DOHH2 (cell line): ENCODE measurements at regions not wholly inside any gene's neighbourhood (a gene's known extent, or its start where the extent isn't known, plus 50 kb on each side); places are given as distances from the start of the nearest gene placed in this dataset.

Experiments
- H3F3A ChIP-seq: fragments of 200-600 bp; sonication (generic), shearing (Covaris generic); 2 replicates; pipeline ENCODE4 v1.6.0; 2016; ENCODE audit warnings: antibody characterized with exemption, mild to moderate bottlenecking; ENCODE audit not compliant: control insufficient read depth, insufficient read depth
- H3K27ac ChIP-seq: fragments of 200-600 bp; sonication (generic); 2 replicates; pipeline ENCODE4 v1.5.1; 2014; ENCODE audit warnings: low read depth, mild to moderate bottlenecking, low read length, moderate library complexity
- H3K27me3 ChIP-seq: fragments of 200-600 bp; sonication (generic); 2 replicates; pipeline ENCODE4 v1.6.1; 2014; ENCODE audit warnings: mild to moderate bottlenecking, low read length, mixed read lengths; ENCODE audit not compliant: control insufficient read depth
- H3K36me3 ChIP-seq: fragments of 200-600 bp; sonication (generic); 2 replicates; pipeline ENCODE4 v1.6.1; 2014; ENCODE audit warnings: mild to moderate bottlenecking, low read length, moderate library complexity, mixed read lengths; ENCODE audit not compliant: control insufficient read depth
- H3K4me1 ChIP-seq: fragments of 200-600 bp; sonication (generic); 2 replicates; pipeline ENCODE4 v1.6.1; 2014; ENCODE audit warnings: mild to moderate bottlenecking, low read length, mixed read lengths; ENCODE audit not compliant: control insufficient read depth
- H3K4me2 ChIP-seq: fragments of 200-600 bp; sonication (generic); 2 replicates; pipeline ENCODE4 v1.6.0; 2014; ENCODE audit warnings: mild to moderate bottlenecking, low read length, moderate library complexity
- H3K4me3 ChIP-seq: fragments of 200-600 bp; sonication (generic); 2 replicates; pipeline ENCODE4 v1.5.1; 2014; ENCODE audit warnings: mild to moderate bottlenecking, low read length, mixed read lengths
- H3K79me2 ChIP-seq: fragments of 200-600 bp; sonication (generic); 2 replicates; pipeline ENCODE4 v1.6.1; 2014; ENCODE audit warnings: mild to moderate bottlenecking, low read length, mixed read lengths; ENCODE audit not compliant: control insufficient read depth
- H3K9me2 ChIP-seq: fragments of 200-600 bp; sonication (generic); replicated peaks from 2 replicates; pipeline ENCODE4 v1.6.1; 2014; ENCODE audit warnings: mild to moderate bottlenecking, low read length, mixed read lengths; ENCODE audit not compliant: control insufficient read depth
- H3K9me3 ChIP-seq: fragments of 200-600 bp; sonication (generic); 2 replicates; pipeline ENCODE4 v1.6.1; 2014; ENCODE audit warnings: antibody characterized with exemption, low read length, mixed read lengths; ENCODE audit not compliant: control insufficient read depth, insufficient read depth
- H4K20me1 ChIP-seq: fragments of 200-600 bp; sonication (generic); 2 replicates; pipeline ENCODE4 v1.6.0; 2014; ENCODE audit warnings: low read depth, mild to moderate bottlenecking, antibody characterized with exemption, low read length, moderate library complexity; ENCODE audit not compliant: control insufficient read depth, insufficient read depth
- CTCF ChIP-seq: fragments of 200-600 bp; sonication (generic); IDR thresholded peaks from one replicate; pipeline ENCODE4 v1.5.1; 2014; ENCODE audit warnings: antibody characterized with exemption, mild to moderate bottlenecking, low read depth, low read length; ENCODE audit not compliant: poor library complexity, severe bottlenecking
- EZH2phosphoT487 ChIP-seq: fragments of 200-600 bp; sonication (generic); IDR thresholded peaks from 2 replicates; pipeline ENCODE4 v1.6.1; 2017; ENCODE audit warnings: borderline replicate concordance, mild to moderate bottlenecking, antibody characterized with exemption, low read length, moderate library complexity, mixed read lengths

DNA sequence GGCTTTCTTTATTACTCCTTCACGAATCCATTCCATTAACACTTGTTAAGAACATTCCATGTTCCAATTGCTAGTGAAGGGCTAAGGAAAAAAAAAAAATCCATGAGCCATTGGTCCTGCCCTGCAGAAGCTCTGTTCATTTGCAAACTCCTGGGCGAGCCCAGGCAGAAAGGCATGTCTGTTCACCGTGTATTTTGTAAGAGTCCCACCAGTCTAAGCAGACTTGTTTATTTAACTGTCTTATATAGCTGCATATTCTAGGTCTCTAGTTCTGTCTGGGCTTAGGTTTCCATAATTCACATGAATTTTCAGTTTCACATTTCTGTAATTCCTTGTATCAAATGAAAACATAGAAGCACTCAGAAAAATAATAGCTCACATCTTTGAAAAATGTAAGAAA lies 97.4 kb upstream of the POU2AF2 start:
- TF ChIP-seq CTCF (no peak), EZH2phosphoT487 (no peak)
- Histone ChIP-seq H3K36me3 (no peaks in the 10 kb centered on the region), H3K9me3 (no peaks in the 10 kb centered on the region), H3F3A (no peaks in the 10 kb centered on the region), H3K27ac (no peak overlapping the region), H3K79me2 (no peaks in the 10 kb centered on the region), H3K9me2 (no peaks in the 10 kb centered on the region), H3K4me1 (no peaks in the 10 kb centered on the region), H3K27me3 (no peaks in the 10 kb centered on the region), H3K4me3 (no peak overlapping the region), H4K20me1 (no peaks in the 10 kb centered on the region), H3K4me2 (no peak overlapping the region)

GRCh38 chr11:111137846-111138245 lies 107.7 kb upstream of the POU2AF2 start:
- Histone ChIP-seq H3K36me3 (no peaks in the 10 kb centered on the region), H3K4me3 (no peak overlapping the region), H3K4me2 (no peak overlapping the region), H3K4me1 (no peaks in the 10 kb centered on the region), H3K79me2 (no peaks in the 10 kb centered on the region), H4K20me1 (no peaks in the 10 kb centered on the region), H3K9me2 (no peaks in the 10 kb centered on the region), H3K27me3 (no peaks in the 10 kb centered on the region), H3F3A (no peaks in the 10 kb centered on the region), H3K27ac (no peak overlapping the region), H3K9me3 (no peaks in the 10 kb centered on the region)
- no peak for TF ChIP-seq CTCF
- TF ChIP-seq EZH2phosphoT487, result no peak

- H3K79me2 ChIP-seq, result no peaks in the 10 kb centered on the region
- no peaks in the 10 kb centered on the region for H4K20me1 ChIP-seq
- no peak overlapping the region for H3K27ac ChIP-seq
- H3K9me2 ChIP-seq, result no peaks in the 10 kb centered on the region
- H3K27me3 ChIP-seq, result no peaks in the 10 kb centered on the region
- TF ChIP-seq EZH2phosphoT487 (no peak), CTCF (no peak)
- H3K36me3 ChIP-seq, result no peaks in the 10 kb centered on the region
- H3K9me3 ChIP-seq, result no peaks in the 10 kb centered on the region
- H3K4me2 ChIP-seq, result no peak overlapping the region
- H3F3A ChIP-seq, result no peaks in the 10 kb centered on the region
- H3K4me1 ChIP-seq, result no peaks in the 10 kb centered on the region
- no peak overlapping the region for H3K4me3 ChIP-seq
These were observed 109.6 kb upstream of the POU2AF2 start for GRCh38 chr11:111135778-111136570.
